ENCODE measurements at regions not wholly inside any gene's neighbourhood (a gene's known extent, or its start where the extent isn't known, plus 50 kb on each side); places are given as distances from the start of the nearest gene placed in this dataset.

GRCh38 chr6:164478426-164478825 is 831.0 kb downstream of the C6orf118 start:
- DNase-seq (ENCODE audit: low read depth), result no peak

GRCh38 chr6:164477790-164478189 is 831.6 kb downstream of the C6orf118 start:
- no peak for DNase-seq (ENCODE audit: low read depth)

- no peak for DNase-seq (ENCODE audit: low read depth)
These were observed 832.3 kb downstream of the C6orf118 start for GRCh38 chr6:164477101-164477500.

DNA sequence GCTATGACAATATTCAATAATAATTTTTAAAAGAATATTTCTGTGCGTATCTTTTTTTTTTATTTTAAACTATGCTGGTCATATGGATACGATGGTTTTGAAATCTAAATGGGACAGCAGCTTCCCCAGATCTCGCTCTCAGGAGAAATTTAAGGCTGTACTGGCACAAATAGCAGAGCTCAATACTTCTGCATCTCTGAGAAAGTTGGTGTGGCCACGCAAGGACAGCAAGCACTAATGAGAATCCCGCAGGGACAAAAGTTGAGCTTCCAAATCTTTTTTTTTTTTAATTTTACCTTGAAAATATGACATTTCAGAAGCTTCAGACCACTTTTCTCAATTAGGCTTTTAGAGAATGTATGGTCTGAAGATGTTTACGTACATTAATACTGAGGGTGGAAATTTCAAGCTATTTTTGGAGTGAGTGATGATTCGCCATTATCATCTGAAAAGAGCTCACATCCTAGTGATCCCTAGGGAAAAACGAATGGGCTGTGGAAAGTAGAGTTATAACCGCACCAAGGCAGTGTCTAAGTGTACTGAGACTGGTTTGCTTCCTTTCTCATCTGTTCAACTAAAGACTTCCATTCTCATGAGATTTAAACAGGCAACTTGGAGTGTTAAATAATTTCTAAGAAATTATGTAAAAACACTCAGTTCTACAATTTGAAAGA is 840.0 kb downstream of the C6orf118 start:
- DNase-seq (ENCODE audit: low read depth), result no peak

DNA sequence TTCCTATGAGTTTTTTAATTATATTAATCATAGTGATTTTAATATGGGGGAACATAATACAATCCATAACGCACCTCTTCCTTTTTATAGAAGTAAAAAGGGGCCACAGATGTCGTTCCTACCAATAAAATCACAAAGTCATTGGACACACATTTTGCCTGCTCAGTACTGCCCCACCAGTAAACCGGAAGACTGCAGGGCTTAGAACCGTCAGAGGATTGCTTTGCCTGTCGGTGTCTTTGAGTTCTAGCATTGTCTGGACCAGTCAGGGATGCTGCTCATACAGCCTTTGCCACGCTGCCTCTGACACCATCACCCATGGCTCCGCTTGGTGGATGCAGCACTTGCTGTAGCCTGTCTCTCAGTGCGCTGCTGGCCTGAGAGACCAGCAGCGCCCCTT is 853.6 kb downstream of the C6orf118 start:
- no peak for DNase-seq (ENCODE audit: low read depth)

DNA sequence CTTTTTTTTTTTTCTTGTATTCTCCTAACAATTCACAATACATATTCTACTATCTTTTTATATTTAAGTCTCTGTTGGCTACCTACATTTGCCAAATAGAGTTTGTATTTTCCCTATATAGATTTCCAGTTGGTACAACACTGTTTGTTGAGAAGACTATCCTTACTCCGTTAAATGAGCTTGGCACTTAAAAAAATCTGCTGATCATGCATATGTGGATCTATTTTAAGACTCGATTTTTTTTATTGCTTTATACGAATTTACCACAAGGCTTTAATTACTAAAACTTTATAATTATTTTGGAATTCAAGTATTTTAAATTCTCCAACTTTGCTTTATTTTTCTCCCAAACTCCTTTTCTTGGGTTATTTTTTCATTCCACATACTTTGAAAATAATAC is 855.6 kb downstream of the C6orf118 start:
- no peak for DNase-seq (ENCODE audit: low read depth)

DNA sequence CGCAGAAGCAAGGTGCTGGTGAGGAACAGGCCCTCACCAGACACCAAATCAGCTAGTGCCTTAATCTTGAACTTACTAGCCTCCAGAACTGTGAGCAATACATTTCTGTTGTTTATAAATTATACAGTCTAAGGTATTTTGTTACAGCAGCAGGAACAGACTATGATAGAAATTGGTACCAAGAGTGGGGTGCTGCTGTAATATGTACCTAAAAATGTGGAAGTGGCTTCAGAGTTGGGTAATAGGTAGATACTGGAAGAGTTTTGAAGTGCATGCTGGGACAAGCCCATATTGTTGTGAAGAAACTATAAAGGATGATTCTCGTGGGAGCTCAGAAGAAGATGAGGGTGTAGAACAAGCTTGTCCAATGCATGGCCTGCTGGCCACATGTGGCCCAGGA is 866.8 kb downstream of the C6orf118 start:
- DNase-seq (ENCODE audit: low read depth), result no peak

- no peak for DNase-seq (ENCODE audit: low read depth)
These were observed 870.1 kb downstream of the C6orf118 start for GRCh38 chr6:164439331-164439730.

GRCh38 chr6:164436976-164437375 is 872.4 kb downstream of the C6orf118 start:
- DNase-seq (ENCODE audit: low read depth), result no peak

DNA sequence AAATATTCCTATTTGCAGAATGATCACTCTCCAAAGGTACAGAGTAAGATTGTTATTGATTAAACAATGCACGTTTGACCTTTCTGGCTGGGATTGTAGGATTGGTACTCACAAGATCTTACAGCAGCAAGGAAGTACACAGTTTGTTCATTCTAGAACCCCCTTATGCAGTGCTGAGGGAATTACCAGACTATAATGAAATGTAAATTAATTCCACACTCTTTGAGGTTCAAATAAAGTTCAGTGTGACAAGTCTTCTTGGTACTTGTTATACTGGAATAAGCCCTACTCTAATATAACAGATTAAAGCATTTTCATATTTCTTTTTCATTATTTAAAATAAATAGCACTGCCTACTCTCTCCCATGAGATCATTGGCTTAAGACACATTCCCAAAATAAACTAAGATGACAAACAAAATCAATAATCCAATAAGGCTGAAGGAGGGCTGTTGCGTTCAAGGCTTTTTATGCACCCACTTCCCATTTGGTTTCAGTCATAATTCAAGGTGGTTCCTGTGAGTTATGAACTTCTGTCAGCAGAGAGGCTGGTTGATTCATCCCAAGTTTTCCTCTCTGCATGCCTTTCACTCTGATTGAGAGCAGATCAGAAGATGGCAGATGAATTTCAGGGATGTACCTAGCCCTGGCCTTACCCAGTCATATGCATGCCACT is 881.5 kb downstream of the C6orf118 start:
- DNase-seq (ENCODE audit: low read depth), result no peak

DNA sequence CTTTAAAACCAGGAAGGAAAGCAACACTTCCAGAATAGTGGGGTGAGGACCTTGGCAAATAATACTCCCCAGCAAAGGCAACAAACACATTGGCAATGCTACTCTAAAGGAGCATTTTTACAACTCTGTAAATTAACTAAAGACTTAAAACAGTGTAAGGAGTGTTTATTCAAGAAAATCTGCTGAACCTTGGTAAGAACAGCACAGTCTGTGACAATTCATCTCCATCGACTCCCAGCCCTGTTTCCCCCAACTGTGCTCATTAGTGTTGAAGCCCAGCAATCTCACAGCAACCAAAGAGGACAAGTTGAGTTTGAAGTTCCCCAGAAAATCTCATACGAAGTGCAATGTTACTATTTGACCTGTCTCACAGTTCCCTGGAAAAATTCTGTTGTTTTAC is 884.9 kb downstream of the C6orf118 start:
- DNase-seq (ENCODE audit: low read depth), result no peak

DNA sequence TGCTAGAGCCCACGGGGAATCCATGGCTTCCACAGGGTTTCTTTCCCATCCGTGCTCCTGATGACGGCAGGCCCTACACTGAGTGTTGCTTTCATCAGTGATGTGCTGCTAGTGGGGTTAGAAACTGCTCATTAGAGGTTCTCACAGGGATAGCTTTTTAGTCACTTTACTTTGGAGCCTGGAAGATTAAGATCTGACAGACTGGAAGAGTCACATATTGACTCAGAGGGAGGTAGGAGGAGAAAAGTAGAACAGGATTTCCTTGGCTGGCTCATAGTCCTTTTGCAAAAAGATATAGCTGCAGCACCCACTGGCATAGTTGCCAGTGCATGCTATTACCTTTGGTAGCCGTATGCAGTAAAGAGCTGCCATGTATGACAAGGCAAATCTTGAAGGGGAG is 890.3 kb downstream of the C6orf118 start:
- no peak for DNase-seq (ENCODE audit: low read depth)

DNA sequence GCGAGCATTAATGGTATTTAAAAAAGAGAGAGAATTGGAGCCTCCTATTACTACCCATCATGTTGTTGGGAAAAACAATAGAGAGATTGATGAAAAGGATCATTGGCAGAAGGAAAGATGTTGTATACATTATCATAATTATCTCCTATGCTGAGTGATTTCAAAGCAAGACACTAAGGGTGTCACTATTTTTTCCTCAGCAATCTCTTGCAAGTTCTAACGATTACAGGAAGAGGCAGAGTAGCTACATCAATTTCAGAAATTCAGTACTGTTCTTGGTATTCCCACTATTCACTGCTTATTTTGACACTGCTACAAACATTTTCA is 891.2 kb downstream of the C6orf118 start:
- DNase-seq (ENCODE audit: low read depth), result no peak

GRCh38 chr6:164417537-164418261 is 891.7 kb downstream of the C6orf118 start:
- no peak for DNase-seq (ENCODE audit: low read depth)

GRCh38 chr6:164415832-164416563 is 893.4 kb downstream of the C6orf118 start:
- DNase-seq (ENCODE audit: low read depth), result no peak

DNA sequence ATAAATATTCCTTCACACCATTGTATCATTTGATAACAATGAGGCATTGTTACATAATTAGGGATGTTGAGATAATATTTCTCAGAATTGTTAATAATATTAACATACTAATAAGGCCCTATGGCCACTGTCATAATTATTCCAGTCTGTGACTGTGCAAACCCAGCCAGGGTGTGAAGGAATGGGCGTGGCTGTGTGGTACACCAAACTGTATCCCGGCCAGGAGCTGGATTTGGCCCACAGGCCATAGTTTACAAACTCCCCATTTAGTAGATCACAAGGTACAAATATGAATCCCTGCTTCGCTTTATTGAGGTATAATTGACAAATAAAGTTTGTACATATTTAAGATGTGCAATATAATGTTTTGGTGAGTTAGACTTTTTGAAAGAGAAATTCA is 894.7 kb downstream of the C6orf118 start:
- no peak for DNase-seq (ENCODE audit: low read depth)

DNA sequence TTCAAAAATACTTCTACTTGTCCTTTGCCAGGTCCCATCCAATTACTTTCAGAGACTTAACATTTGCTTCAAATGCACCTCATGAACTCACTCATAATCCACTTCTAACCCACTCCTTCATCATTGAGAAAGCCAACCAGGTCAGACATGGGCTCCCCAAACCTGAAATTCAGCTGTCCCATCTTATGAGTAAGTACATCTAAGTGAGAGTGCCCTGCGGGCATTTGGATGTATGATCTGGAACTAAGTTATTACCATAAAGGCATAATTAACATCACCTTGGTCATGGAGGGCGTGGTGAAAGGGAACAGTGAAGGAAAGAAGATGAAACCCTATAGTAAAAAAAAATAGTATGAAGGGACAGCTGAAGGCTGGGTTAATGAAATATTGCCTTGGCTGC is 896.8 kb downstream of the C6orf118 start:
- DNase-seq (ENCODE audit: low read depth), result no peak

GRCh38 chr6:164410017-164410416 is 899.4 kb downstream of the C6orf118 start:
- DNase-seq (ENCODE audit: low read depth), result no peak

DNA sequence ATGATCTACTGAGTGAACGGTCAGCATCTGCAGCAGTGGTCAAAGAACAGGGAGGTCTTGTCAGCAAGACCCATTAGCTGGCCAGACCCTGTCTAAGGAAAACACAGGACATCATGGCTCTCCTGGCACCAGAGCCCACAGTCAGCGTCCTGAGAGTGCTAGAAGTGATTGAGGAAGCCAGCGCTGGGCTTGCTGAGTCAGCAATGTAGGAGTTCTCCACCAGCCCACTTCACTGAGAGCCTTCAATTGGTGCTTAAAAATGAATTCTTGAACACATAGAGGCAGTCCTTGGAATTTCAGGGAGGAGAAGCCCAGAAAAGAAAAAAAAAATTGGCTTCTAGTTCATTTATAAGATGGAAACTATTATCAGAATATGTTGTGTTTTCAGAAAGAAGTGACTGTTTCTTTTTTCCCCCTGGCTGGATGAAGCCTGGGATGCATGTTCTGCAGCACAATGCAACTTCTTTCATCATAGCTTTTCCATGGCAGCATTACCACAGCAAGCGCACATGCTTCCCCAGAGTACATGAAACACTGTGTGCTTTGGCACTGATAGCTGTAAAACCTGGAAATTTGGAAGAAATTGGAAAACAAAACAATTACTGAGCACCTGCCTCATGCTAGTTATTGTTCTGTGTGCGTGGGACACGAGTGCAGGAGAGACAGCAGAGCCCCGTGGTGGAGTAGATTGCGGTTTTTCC is 899.9 kb downstream of the C6orf118 start:
- no peak for DNase-seq (ENCODE audit: low read depth)

- DNase-seq (ENCODE audit: low read depth), result no peak
These were observed 900.5 kb downstream of the C6orf118 start for GRCh38 chr6:164408868-164409267.

DNA sequence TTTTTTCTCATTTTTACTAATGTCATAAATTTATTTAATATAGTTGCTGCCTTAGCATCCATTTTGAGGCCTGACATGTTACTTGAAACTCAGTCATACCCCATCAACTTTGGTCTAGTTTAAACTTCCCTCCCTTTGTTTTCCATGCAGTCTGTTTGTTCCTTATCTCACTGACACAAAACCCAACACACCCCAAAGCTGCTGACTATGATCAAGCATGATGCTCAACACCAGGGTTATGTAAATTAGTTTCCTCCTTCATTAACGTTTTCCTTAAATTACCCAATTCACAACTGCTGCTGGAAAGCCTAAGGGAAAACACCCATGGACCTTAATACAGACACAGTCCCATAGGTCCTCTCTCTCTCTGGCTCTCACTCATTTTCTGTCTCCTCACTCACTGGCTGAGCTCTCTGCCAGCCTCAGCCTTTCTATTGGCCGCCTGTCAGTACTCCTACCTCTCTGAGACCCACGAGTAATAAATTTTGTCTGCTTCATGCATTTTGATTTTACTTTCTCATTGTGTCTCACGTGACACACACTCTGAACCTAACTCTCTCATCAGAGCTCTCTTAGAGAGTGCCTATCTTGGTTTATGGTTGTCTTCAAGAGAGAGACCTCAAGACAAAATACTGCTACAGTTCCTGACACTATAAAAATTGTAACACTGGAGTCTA is 904.5 kb downstream of the C6orf118 start:
- no peak for DNase-seq (ENCODE audit: low read depth)

Measured in forelimb muscle (tissue), 1 donor.